GM12878 (cell line): ENCODE measurements at regions not wholly inside any gene's neighbourhood (a gene's known extent, or its start where the extent isn't known, plus 50 kb on each side); places are given as distances from the start of the nearest gene placed in this dataset.
"Not testable (repeated sequence)": the region's sequence is repeated elsewhere in the genome, so short reads cannot be mapped to it uniquely, and the experiment has no call there.

ENCODE experiments used
- ATAC-seq: fragments of 200-7000 bp; cut with Tn5 transposase; 3 replicates; pipeline ENCODE4 v1.9.1; 2020; ENCODE audit warnings: mild to moderate bottlenecking, moderate library complexity
- BruUV-seq: library from RNA; stranded (reverse); fragments of 400-500 nt; replicated peaks from 2 replicates; lab custom pipeline; 2021; lab: Mats Ljungman, UMichigan
- CTCF ChIA-PET: fragments of 300-600 bp; sonication (Branson Sonifier 250); formaldehyde crosslinking; extraction: SDS; loops from one replicate; lab custom pipeline; 2021; ENCODE audit warnings: inconsistent platforms; lab: Yijun Ruan, JAX
- POLR2A ChIA-PET: fragments of 350-600 bp; formaldehyde crosslinking; extraction: SDS; loops from one replicate; lab custom pipeline; 2021; ENCODE audit warnings: inconsistent platforms; lab: Charles Lee
- RAD21 ChIA-PET: fragments of 300-600 bp; sonication (Branson Sonifier 250); formaldehyde crosslinking; loops from one replicate; lab custom pipeline; 2023; ENCODE audit warnings: antibody characterized with exemption; ENCODE audit not compliant: unreplicated experiment; lab: Charles Lee
- SMC1A ChIA-PET: fragments of 300-600 bp; sonication (Branson Sonifier 250); formaldehyde crosslinking; loops from one replicate; lab custom pipeline; 2023; ENCODE audit not compliant: unreplicated experiment, uncharacterized antibody; lab: Charles Lee
- DNase-seq: peaks from one replicate; pipeline ENCODE4 v3.0.0-alpha.2; 2011; ENCODE audit warnings: low read depth, low spot score
- FAIRE-seq: peaks from 3 replicates; lab custom pipeline; 2011; peaks lifted over from hg19 to GRCh38; lab: Jason Lieb, UNC
- H2AFZ ChIP-seq: 2 replicates; pipeline ENCODE4 v1.6.0; 2011; ENCODE audit warnings: low read depth, low read length, control low read depth; ENCODE audit not compliant: control insufficient read depth
- H3K27ac ChIP-seq: 2 replicates; pipeline ENCODE4 v1.5.1; 2011; ENCODE audit warnings: control low read depth; ENCODE audit not compliant: control insufficient read depth, insufficient read depth
- H3K27me3 ChIP-seq, 2 experiments: replicated peaks in 1 of 2; 2 replicates each; pipeline versions ENCODE4 v1.6.0 to v1.6.1; 2011; ENCODE audit warnings: low read length in 1 of 2; ENCODE audit not compliant: control insufficient read depth in 2 of 2, insufficient read depth in 2 of 2
- H3K36me3 ChIP-seq, 2 experiments: 2 replicates each; pipeline ENCODE4 v1.5.1; 2011; ENCODE audit warnings: low read length in 1 of 2; ENCODE audit not compliant: control insufficient read depth in 2 of 2, insufficient read depth in 2 of 2
- H3K4me1 ChIP-seq: 2 replicates; pipeline ENCODE4 v1.6.1; 2011; ENCODE audit warnings: mild to moderate bottlenecking, low read length, moderate library complexity, mixed read lengths; ENCODE audit not compliant: control insufficient read depth, insufficient read depth
- H3K4me2 ChIP-seq: 2 replicates; pipeline ENCODE4 v1.6.0; 2011; ENCODE audit warnings: control low read depth; ENCODE audit not compliant: control insufficient read depth, insufficient read depth
- H3K4me3 ChIP-seq: fragments of 200-600 bp; sonication (generic); 2 replicates; pipeline ENCODE4 v1.5.1; 2016
- H3K79me2 ChIP-seq: 2 replicates; pipeline ENCODE4 v1.6.0; 2011; ENCODE audit warnings: low read length; ENCODE audit not compliant: control insufficient read depth, insufficient read depth
- H3K9ac ChIP-seq: 2 replicates; pipeline ENCODE4 v1.8.0; 2011; ENCODE audit warnings: low read length, control low read depth, mixed read lengths; ENCODE audit not compliant: control insufficient read depth, insufficient read depth
- H3K9me3 ChIP-seq: replicated peaks from 3 replicates; pipeline ENCODE4 v1.5.1; 2011; ENCODE audit warnings: mild to moderate bottlenecking, low read length; ENCODE audit not compliant: control insufficient read depth, insufficient read depth
- H4K20me1 ChIP-seq: 2 replicates; pipeline ENCODE4 v1.6.0; 2011; ENCODE audit not compliant: control insufficient read depth, insufficient read depth
- RELA ChIP-seq: fragments of 450-650 bp; IDR thresholded peaks from 2 replicates; pipeline ENCODE4 v1.8.0; 2014; ENCODE audit warnings: borderline replicate concordance; ENCODE audit not compliant: partially characterized antibody
- SMAD5 ChIP-seq: IDR thresholded peaks from 2 replicates; pipeline ENCODE4 v1.6.1; 2016; ENCODE audit warnings: antibody characterized with exemption, low read depth
- WGBS: methylation state at CpG from one replicate; pipeline ENCODE4 v1.1.6; 2016; ENCODE audit warnings: low lambda C conversion rate; ENCODE audit not compliant: insufficient replicate concordance, insufficient coverage; ENCODE audit errors: missing lambda C conversion rate; 5-methylcytosine and 5-hydroxymethylcytosine counted together
- in situ Hi-C: fragments of 300-500 bp; cut with MboI; formaldehyde crosslinking; loops from 9 replicates; pipeline ENCODE4 v1.14.3; 2018; ENCODE audit warnings: mixed read lengths
- intact Hi-C: fragments of 100-400 bp; cut with micrococcal nuclease; formaldehyde crosslinking; loops from one replicate; pipeline ENCODE4 v1.14.2; 2022; ENCODE audit not compliant: unreplicated experiment
- TF ChIP-seq, protein P1 (sequence below): IDR thresholded peaks from 2 replicates; pipeline ENCODE4 v1.6.1; 2011; ENCODE audit warnings: low read depth, low read length, improper control_type of control experiment, borderline replicate concordance
- TF ChIP-seq, protein P2 (sequence below): fragments of 450-650 bp; IDR thresholded peaks from 2 replicates; pipeline ENCODE4 v1.6.1; 2017; ENCODE audit warnings: mild to moderate bottlenecking, moderate library complexity

DNA sequence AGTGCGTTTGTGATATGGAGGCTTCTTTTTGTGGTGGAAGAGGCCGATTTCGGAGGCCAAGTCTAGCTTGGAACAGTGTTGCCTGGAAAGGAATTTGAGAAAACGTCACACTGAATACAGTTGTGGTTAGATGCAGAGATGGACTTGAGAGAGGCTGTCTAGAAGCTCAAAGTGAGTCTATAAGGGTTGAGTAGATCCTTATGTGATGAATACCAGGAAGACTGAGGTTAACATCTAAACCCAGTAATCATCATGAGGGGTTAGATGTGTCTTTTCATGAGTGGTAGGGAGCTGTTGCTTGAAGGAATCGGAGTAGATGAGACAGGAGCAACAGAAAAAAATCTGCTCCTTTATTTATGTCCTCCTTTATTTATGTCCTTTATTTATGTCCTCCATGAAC, 114.6 kb upstream of the IVNS1ABP start (continued):
- TF ChIP-seq, protein P1, sequence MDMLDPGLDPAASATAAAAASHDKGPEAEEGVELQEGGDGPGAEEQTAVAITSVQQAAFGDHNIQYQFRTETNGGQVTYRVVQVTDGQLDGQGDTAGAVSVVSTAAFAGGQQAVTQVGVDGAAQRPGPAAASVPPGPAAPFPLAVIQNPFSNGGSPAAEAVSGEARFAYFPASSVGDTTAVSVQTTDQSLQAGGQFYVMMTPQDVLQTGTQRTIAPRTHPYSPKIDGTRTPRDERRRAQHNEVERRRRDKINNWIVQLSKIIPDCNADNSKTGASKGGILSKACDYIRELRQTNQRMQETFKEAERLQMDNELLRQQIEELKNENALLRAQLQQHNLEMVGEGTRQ, result no peak
- no peak for TF ChIP-seq SMAD5
- TF ChIP-seq, protein P2, sequence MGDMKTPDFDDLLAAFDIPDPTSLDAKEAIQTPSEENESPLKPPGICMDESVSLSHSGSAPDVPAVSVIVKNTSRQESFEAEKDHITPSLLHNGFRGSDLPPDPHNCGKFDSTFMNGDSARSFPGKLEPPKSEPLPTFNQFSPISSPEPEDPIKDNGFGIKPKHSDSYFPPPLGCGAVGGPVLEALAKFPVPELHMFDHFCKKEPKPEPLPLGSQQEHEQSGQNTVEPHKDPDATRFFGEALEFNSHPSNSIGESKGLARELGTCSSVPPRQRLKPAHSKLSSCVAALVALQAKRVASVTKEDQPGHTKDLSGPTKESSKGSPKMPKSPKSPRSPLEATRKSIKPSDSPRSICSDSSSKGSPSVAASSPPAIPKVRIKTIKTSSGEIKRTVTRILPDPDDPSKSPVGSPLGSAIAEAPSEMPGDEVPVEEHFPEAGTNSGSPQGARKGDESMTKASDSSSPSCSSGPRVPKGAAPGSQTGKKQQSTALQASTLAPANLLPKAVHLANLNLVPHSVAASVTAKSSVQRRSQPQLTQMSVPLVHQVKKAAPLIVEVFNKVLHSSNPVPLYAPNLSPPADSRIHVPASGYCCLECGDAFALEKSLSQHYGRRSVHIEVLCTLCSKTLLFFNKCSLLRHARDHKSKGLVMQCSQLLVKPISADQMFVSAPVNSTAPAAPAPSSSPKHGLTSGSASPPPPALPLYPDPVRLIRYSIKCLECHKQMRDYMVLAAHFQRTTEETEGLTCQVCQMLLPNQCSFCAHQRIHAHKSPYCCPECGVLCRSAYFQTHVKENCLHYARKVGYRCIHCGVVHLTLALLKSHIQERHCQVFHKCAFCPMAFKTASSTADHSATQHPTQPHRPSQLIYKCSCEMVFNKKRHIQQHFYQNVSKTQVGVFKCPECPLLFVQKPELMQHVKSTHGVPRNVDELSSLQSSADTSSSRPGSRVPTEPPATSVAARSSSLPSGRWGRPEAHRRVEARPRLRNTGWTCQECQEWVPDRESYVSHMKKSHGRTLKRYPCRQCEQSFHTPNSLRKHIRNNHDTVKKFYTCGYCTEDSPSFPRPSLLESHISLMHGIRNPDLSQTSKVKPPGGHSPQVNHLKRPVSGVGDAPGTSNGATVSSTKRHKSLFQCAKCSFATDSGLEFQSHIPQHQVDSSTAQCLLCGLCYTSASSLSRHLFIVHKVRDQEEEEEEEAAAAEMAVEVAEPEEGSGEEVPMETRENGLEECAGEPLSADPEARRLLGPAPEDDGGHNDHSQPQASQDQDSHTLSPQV, result no peak
- no peak for TF ChIP-seq RELA

DNA sequence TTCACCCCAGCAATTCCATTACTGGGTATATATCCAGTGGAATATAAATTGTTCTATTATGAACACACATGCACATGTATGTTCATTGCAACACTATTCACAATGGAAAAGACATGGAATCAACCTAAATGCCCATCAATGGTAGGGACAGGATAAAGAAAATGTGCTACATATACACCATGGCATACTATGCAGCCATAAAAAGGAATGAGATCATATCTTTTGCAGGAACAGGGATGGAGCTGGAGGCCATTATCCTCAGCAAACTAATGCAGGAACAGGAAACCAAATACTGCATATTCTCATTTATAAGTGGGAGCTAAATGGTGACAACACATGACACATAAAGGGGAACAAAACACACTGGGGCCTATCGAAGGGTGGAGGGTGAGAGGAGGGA, 112.6 kb upstream of the IVNS1ABP start:
- H3K27me3 ChIP-seq, H3K9ac ChIP-seq, H3K4me3 ChIP-seq, RAD21 ChIA-PET, H3K27ac ChIP-seq, CTCF ChIA-PET, FAIRE-seq, H3K36me3 ChIP-seq, H3K4me1 ChIP-seq, H3K79me2 ChIP-seq, intact Hi-C loops, H3K4me2 ChIP-seq, DNase-seq, in situ Hi-C loops, H4K20me1 ChIP-seq, ATAC-seq, H3K9me3 ChIP-seq, BruUV-seq, POLR2A ChIA-PET, SMC1A ChIA-PET, H2AFZ ChIP-seq: not testable (repeated sequence)
- 58% methylated on average over 1 of the region's 1 CpG for WGBS
